ENCODE measurements at regions not wholly inside any gene's neighbourhood (a gene's known extent, or its start where the extent isn't known, plus 50 kb on each side); places are given as distances from the start of the nearest gene placed in this dataset.

- Histone ChIP-seq H2AK5ac (ENCODE audit: low read depth, low read length) (no peak overlapping the region), H3K23ac (ENCODE audit: low read depth, low read length, poor library complexity) (no peak overlapping the region), H4K91ac (ENCODE audit: low read depth, low read length, poor library complexity) (no peak overlapping the region), H3K4me2 (ENCODE audit: insufficient read depth, low read length, poor library complexity, severe bottlenecking) (no peak overlapping the region), H2BK5ac (ENCODE audit: low read length) (no peak overlapping the region), H3K9me3 (replicated peaks in 1 of 2; ENCODE audit: control insufficient read depth in 2 of 2, insufficient read depth in 1 of 2, low read depth in 1 of 2, low read length in 2 of 2) (no peaks in the 10 kb centered on the region), H3K4me3 (ENCODE audit: low read length in 2 of 2) (no peak overlapping the region), H2BK12ac (ENCODE audit: low read length) (no peak overlapping the region), H2BK120ac (ENCODE audit: low read depth, low read length) (no peak overlapping the region), H2BK15ac (ENCODE audit: low read length) (no peak overlapping the region), H3K27ac (replicated peaks; ENCODE audit: low read length) (no peak overlapping the region), H3K9ac (ENCODE audit: low read depth, low read length, poor library complexity) (no peak overlapping the region), H3K4ac (ENCODE audit: low read length) (no peak overlapping the region), H2AFZ (ENCODE audit: low read length) (no peak overlapping the region), H3K36me3 (replicated peaks in 1 of 2; ENCODE audit: control insufficient read depth in 2 of 2, insufficient read depth in 2 of 2, low read length in 2 of 2) (no peaks in the 10 kb centered on the region), H3K4me1 (ENCODE audit: control insufficient read depth in 2 of 2, insufficient read depth in 1 of 2, low read depth in 1 of 2, low read length in 2 of 2) (no peaks in the 10 kb centered on the region), H3K18ac (ENCODE audit: low read length) (no peak overlapping the region), H3K14ac (ENCODE audit: low read length) (no peak overlapping the region), H3K27me3 (ENCODE audit: control insufficient read depth in 3 of 3, insufficient read depth in 3 of 3, low read depth in 1 of 3, low read length in 3 of 3) (no peaks in the 10 kb centered on the region), H4K8ac (ENCODE audit: low read depth, low read length) (no peak overlapping the region), H3K79me1 (ENCODE audit: low read depth, low read length) (no peaks in the 10 kb centered on the region)
- DNase-seq (ENCODE audit: low spot score) = no peak
- no CpG with 5 or more reads among the region's 1 CpG for WGBS, 2 donors (ENCODE audit: extremely low coverage in 2 of 2, insufficient read length in 2 of 2, insufficient replicate concordance in 1 of 2)
Observed at GRCh38 chr15:99842071-99842470, 108.8 kb upstream of the LYSMD4 start.

- H2BK5ac ChIP-seq (ENCODE audit: low read length) = no peak overlapping the region
- no peak overlapping the region for H2AK5ac ChIP-seq (ENCODE audit: low read depth, low read length)
- H3K79me1 ChIP-seq (ENCODE audit: low read depth, low read length) = no peaks in the 10 kb centered on the region
- H3K4ac ChIP-seq (ENCODE audit: low read length) = no peak overlapping the region
- no CpG with 5 or more reads among the region's 4 CpGs for WGBS, 2 donors (ENCODE audit: extremely low coverage in 2 of 2, insufficient read length in 2 of 2, insufficient replicate concordance in 1 of 2)
- H4K8ac ChIP-seq (ENCODE audit: low read depth, low read length) = no peak overlapping the region
- no peak overlapping the region for H4K91ac ChIP-seq (ENCODE audit: low read depth, low read length, poor library complexity)
- no peak overlapping the region for H3K23ac ChIP-seq (ENCODE audit: low read depth, low read length, poor library complexity)
- no peak overlapping the region for H3K4me2 ChIP-seq (ENCODE audit: insufficient read depth, low read length, poor library complexity, severe bottlenecking)
- no peak overlapping the region for H2BK15ac ChIP-seq (ENCODE audit: low read length)
- no peaks in the 10 kb centered on the region for H3K4me1 ChIP-seq (ENCODE audit: control insufficient read depth in 2 of 2, insufficient read depth in 1 of 2, low read depth in 1 of 2, low read length in 2 of 2)
- no peak overlapping the region for H2AFZ ChIP-seq (ENCODE audit: low read length)
- no peak overlapping the region for H3K4me3 ChIP-seq (ENCODE audit: low read length in 2 of 2)
- H3K14ac ChIP-seq (ENCODE audit: low read length) = no peak overlapping the region
- H2BK12ac ChIP-seq (ENCODE audit: low read length) = no peak overlapping the region
- H3K18ac ChIP-seq (ENCODE audit: low read length) = no peak overlapping the region
- no peak for DNase-seq (ENCODE audit: low spot score)
- no peak overlapping the region for H2BK120ac ChIP-seq (ENCODE audit: low read depth, low read length)
- no peaks in the 10 kb centered on the region for H3K36me3 ChIP-seq (replicated peaks in 1 of 2; ENCODE audit: control insufficient read depth in 2 of 2, insufficient read depth in 2 of 2, low read length in 2 of 2)
- no peaks in the 10 kb centered on the region for H3K9me3 ChIP-seq (replicated peaks in 1 of 2; ENCODE audit: control insufficient read depth in 2 of 2, insufficient read depth in 1 of 2, low read depth in 1 of 2, low read length in 2 of 2)
- no peaks in the 10 kb centered on the region for H3K27me3 ChIP-seq (ENCODE audit: control insufficient read depth in 3 of 3, insufficient read depth in 3 of 3, low read depth in 1 of 3, low read length in 3 of 3)
- H3K27ac ChIP-seq (replicated peaks; ENCODE audit: low read length) = no peak overlapping the region
- H3K9ac ChIP-seq (ENCODE audit: low read depth, low read length, poor library complexity) = no peak overlapping the region
Observed at GRCh38 chr15:99826157-99826780, 93.0 kb upstream of the LYSMD4 start.

- H2BK15ac ChIP-seq (ENCODE audit: low read length) = no peak overlapping the region
- H4K8ac ChIP-seq (ENCODE audit: low read depth, low read length) = no peak overlapping the region
- H2BK12ac ChIP-seq (ENCODE audit: low read length) = no peak overlapping the region
- H3K4ac ChIP-seq (ENCODE audit: low read length) = no peak overlapping the region
- no peak overlapping the region for H3K4me2 ChIP-seq (ENCODE audit: insufficient read depth, low read length, poor library complexity, severe bottlenecking)
- H3K23ac ChIP-seq (ENCODE audit: low read depth, low read length, poor library complexity) = no peak overlapping the region
- no peak overlapping the region for H4K91ac ChIP-seq (ENCODE audit: low read depth, low read length, poor library complexity)
- no peak overlapping the region for H3K27ac ChIP-seq (replicated peaks; ENCODE audit: low read length)
- H3K79me1 ChIP-seq (ENCODE audit: low read depth, low read length) = no peaks in the 10 kb centered on the region
- no peak overlapping the region for H2AK5ac ChIP-seq (ENCODE audit: low read depth, low read length)
- WGBS, 2 donors (ENCODE audit: extremely low coverage in 2 of 2, insufficient read length in 2 of 2, insufficient replicate concordance in 1 of 2) = no CpG with 5 or more reads among the region's 5 CpGs
- H3K18ac ChIP-seq (ENCODE audit: low read length) = no peak overlapping the region
- no peak overlapping the region for H3K4me3 ChIP-seq (ENCODE audit: low read length in 2 of 2)
- no peaks in the 10 kb centered on the region for H3K4me1 ChIP-seq (ENCODE audit: control insufficient read depth in 2 of 2, insufficient read depth in 1 of 2, low read depth in 1 of 2, low read length in 2 of 2)
- H3K14ac ChIP-seq (ENCODE audit: low read length) = no peak overlapping the region
- H3K9me3 ChIP-seq (replicated peaks in 1 of 2; ENCODE audit: control insufficient read depth in 2 of 2, insufficient read depth in 1 of 2, low read depth in 1 of 2, low read length in 2 of 2) = no peaks in the 10 kb centered on the region
- no peak for DNase-seq (ENCODE audit: low spot score)
- H3K27me3 ChIP-seq (ENCODE audit: control insufficient read depth in 3 of 3, insufficient read depth in 3 of 3, low read depth in 1 of 3, low read length in 3 of 3) = no peaks in the 10 kb centered on the region
- no peak overlapping the region for H3K9ac ChIP-seq (ENCODE audit: low read depth, low read length, poor library complexity)
- no peak overlapping the region for H2BK5ac ChIP-seq (ENCODE audit: low read length)
- H2AFZ ChIP-seq (ENCODE audit: low read length) = no peak overlapping the region
- H2BK120ac ChIP-seq (ENCODE audit: low read depth, low read length) = no peak overlapping the region
- H3K36me3 ChIP-seq (replicated peaks in 1 of 2; ENCODE audit: control insufficient read depth in 2 of 2, insufficient read depth in 2 of 2, low read length in 2 of 2) = no peaks in the 10 kb centered on the region
Observed at GRCh38 chr15:99823346-99823745, 90.1 kb upstream of the LYSMD4 start.

- H3K23ac ChIP-seq (ENCODE audit: low read depth, low read length, poor library complexity) = no peak overlapping the region
- H3K36me3 ChIP-seq (replicated peaks in 1 of 2; ENCODE audit: control insufficient read depth in 2 of 2, insufficient read depth in 2 of 2, low read length in 2 of 2) = no peaks in the 10 kb centered on the region
- no peak overlapping the region for H3K4me3 ChIP-seq (ENCODE audit: low read length in 2 of 2)
- no CpG with 5 or more reads among the region's 2 CpGs for whole genome bisulfite sequencing, 2 donors (ENCODE audit: extremely low coverage in 2 of 2, insufficient read length in 2 of 2, insufficient replicate concordance in 1 of 2)
- no peak overlapping the region for H3K14ac ChIP-seq (ENCODE audit: low read length)
- H2BK15ac ChIP-seq (ENCODE audit: low read length) = no peak overlapping the region
- H2AFZ ChIP-seq (ENCODE audit: low read length) = no peak overlapping the region
- no peak overlapping the region for H2BK5ac ChIP-seq (ENCODE audit: low read length)
- no peak overlapping the region for H3K18ac ChIP-seq (ENCODE audit: low read length)
- no peak for DNase-seq (ENCODE audit: low spot score)
- H2AK5ac ChIP-seq (ENCODE audit: low read depth, low read length) = no peak overlapping the region
- no peaks in the 10 kb centered on the region for H3K27me3 ChIP-seq (ENCODE audit: control insufficient read depth in 3 of 3, insufficient read depth in 3 of 3, low read depth in 1 of 3, low read length in 3 of 3)
- no peak overlapping the region for H3K4me2 ChIP-seq (ENCODE audit: insufficient read depth, low read length, poor library complexity, severe bottlenecking)
- no peaks in the 10 kb centered on the region for H3K4me1 ChIP-seq (ENCODE audit: control insufficient read depth in 2 of 2, insufficient read depth in 1 of 2, low read depth in 1 of 2, low read length in 2 of 2)
- H4K91ac ChIP-seq (ENCODE audit: low read depth, low read length, poor library complexity) = no peak overlapping the region
- no peak overlapping the region for H4K8ac ChIP-seq (ENCODE audit: low read depth, low read length)
- H2BK12ac ChIP-seq (ENCODE audit: low read length) = no peak overlapping the region
- H3K27ac ChIP-seq (replicated peaks; ENCODE audit: low read length) = no peak overlapping the region
- H3K79me1 ChIP-seq (ENCODE audit: low read depth, low read length) = no peaks in the 10 kb centered on the region
- H3K9me3 ChIP-seq (replicated peaks in 1 of 2; ENCODE audit: control insufficient read depth in 2 of 2, insufficient read depth in 1 of 2, low read depth in 1 of 2, low read length in 2 of 2) = no peaks in the 10 kb centered on the region
- no peak overlapping the region for H3K9ac ChIP-seq (ENCODE audit: low read depth, low read length, poor library complexity)
- H3K4ac ChIP-seq (ENCODE audit: low read length) = no peak overlapping the region
- no peak overlapping the region for H2BK120ac ChIP-seq (ENCODE audit: low read depth, low read length)
Observed at GRCh38 chr15:99819981-99820718, 86.9 kb upstream of the LYSMD4 start.

Data from neuronal stem cell (in vitro differentiated cells).